Sigmoid colon (tissue), 6 donors: ENCODE measurements at regions not wholly inside any gene's neighbourhood (a gene's known extent, or its start where the extent isn't known, plus 50 kb on each side); places are given as distances from the start of the nearest gene placed in this dataset.
"Not testable (repeated sequence)": the region's sequence is repeated elsewhere in the genome, so short reads cannot be mapped to it uniquely, and the experiment has no call there.

Experiments used
- DNase-seq: peaks from one replicate; pipeline ENCODE4 v3.0.0-alpha.2; 2019
- H3K27ac ChIP-seq, 4 donors: fragments of 200-600 bp; sonication (generic); one replicate each; pipeline ENCODE4 v1.5.1; 2016 to 2019; ENCODE audit warnings: mild to moderate bottlenecking in 1 of 4
- H3K27me3 ChIP-seq, 3 donors: fragments of 200-600 bp; sonication (generic); one replicate each; pipeline ENCODE4 v1.5.1; 2019; ENCODE audit warnings: mild to moderate bottlenecking in 1 of 3
- H3K36me3 ChIP-seq, 4 donors: fragments of 200-600 bp; sonication (generic); one replicate each; pipeline ENCODE4 v1.5.1; 2016 to 2019
- H3K4me1 ChIP-seq, 4 donors: fragments of 200-600 bp; sonication (generic); one replicate each; pipeline ENCODE4 v1.5.1; 2017 to 2019
- H3K4me3 ChIP-seq, 4 donors: fragments of 200-600 bp; sonication (generic); one replicate each; pipeline ENCODE4 v1.5.1; 2017 to 2019; ENCODE audit warnings: mild to moderate bottlenecking in 2 of 4, moderate library complexity in 1 of 4
- H3K9me3 ChIP-seq, 4 donors: fragments of 200-600 bp in 3 of 4; sonication (generic) in 3 of 4; one replicate each; pipeline versions ENCODE4 v1.5.1 to v1.6.1; 2013 to 2019
- CTCF ChIP-seq, 4 experiments: fragments of 450-650 bp in 3 of 4; fragments of 200-600 bp in 1 of 4; IDR thresholded peaks; one replicate each; pipeline ENCODE4 v1.5.1; 2016 to 2019; ENCODE audit warnings: antibody characterized with exemption in 4 of 4, mild to moderate bottlenecking in 3 of 4, moderate library complexity in 2 of 4
- EP300 ChIP-seq, 4 donors: sonication (generic); formaldehyde crosslinking; IDR thresholded peaks; one replicate each; pipeline ENCODE4 v1.6.1; 2017; ENCODE audit warnings: antibody characterized with exemption in 4 of 4
- POLR2A ChIP-seq, 2 donors: fragments of 450-650 bp; IDR thresholded peaks; one replicate each; pipeline ENCODE4 v1.6.1; 2016; ENCODE audit warnings: antibody characterized with exemption in 2 of 2, mild to moderate bottlenecking in 2 of 2, moderate library complexity in 2 of 2
- POLR2AphosphoS5 ChIP-seq, 4 donors: sonication (generic); formaldehyde crosslinking; IDR thresholded peaks; one replicate each; pipeline ENCODE4 v1.6.1; 2017; ENCODE audit warnings: antibody characterized with exemption in 4 of 4
- WGBS, 2 donors: extraction: QIAGEN DNeasy Blood & Tissue Kit; methylation state at CpG; one replicate each; pipeline ENCODE4 v1.1.7; 2013; 5-methylcytosine and 5-hydroxymethylcytosine counted together
- intact Hi-C: fragments of 100-400 bp; cut with DNase I; formaldehyde crosslinking; loops from one replicate; pipeline ENCODE4 v1.15.1; 2023
- donor health status: healthy with polysubstance abuse.
- donor health status: healthy.

DNA sequence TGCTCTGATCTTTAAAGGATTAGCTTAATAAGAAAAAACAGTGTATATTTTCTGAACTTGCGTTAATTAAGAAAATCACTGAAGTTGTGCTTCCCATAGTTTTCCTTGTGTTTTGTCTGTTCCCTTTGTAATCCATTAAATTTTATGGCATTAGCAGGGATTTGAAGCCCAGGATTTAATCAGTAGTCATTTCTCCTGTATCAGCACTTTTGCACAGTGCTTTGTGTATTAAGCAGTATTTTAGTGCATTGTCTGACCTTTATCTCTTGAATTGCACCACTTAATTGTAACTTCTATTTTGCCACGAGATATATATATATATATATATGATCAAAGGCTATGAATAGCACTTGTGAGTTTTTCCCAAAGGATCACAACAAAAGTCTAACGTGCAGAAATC lies 133.7 kb downstream of the S1PR1 start:
- no peaks in the 10 kb centered on the region for H3K36me3 ChIP-seq
- TF ChIP-seq CTCF (IDR thresholded peaks at IDR 0.05) (no peak), EP300 (IDR thresholded peaks at IDR 0.05) (no peak), POLR2A (IDR thresholded peaks at IDR 0.05) (no peak), POLR2AphosphoS5 (IDR thresholded peaks at IDR 0.05) (no peak)
- peaks cover 0 to 16% (median 8%) of the 10 kb centered on the region in 4 donors for H3K4me1 ChIP-seq
- H3K27ac ChIP-seq: no peak overlapping the region
- no peaks in the 10 kb centered on the region for H3K27me3 ChIP-seq
- intact Hi-C loops: no loop called here
- no peak overlapping the region for H3K4me3 ChIP-seq
- WGBS, 2 donors: 72 to 85% methylated on average over 3 of the region's 3 CpGs
- DNase-seq: no peak
- no peaks in the 10 kb centered on the region for H3K9me3 ChIP-seq

DNA sequence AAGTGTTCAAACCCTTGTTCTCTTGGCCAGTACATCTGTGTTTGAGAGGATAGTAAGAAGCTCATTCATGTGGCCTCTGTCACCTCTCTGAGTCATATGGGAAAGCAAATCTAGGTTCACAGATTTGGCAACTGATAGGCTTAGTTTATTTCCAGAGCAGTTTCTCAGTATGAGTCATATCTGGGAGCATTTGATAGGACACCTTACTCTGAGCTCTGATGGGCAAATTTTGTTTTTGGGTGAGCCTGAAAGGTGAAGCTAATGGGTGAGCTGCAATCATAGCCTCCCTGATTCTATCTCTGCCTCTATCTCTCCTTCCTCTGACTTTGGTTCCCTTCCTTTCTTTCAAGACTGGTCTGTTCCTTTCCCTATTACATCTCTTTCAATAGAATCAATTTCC lies 134.4 kb downstream of the S1PR1 start:
- Histone ChIP-seq H3K4me3 (no peak overlapping the region), H3K9me3 (no peaks in the 10 kb centered on the region), H3K27me3 (no peaks in the 10 kb centered on the region), H3K27ac (no peak overlapping the region), H3K4me1 (peaks cover 0 to 14% (median 7%) of the 10 kb centered on the region in 4 donors), H3K36me3 (no peaks in the 10 kb centered on the region)
- no peak for DNase-seq
- intact Hi-C loops: no loop called here
- TF ChIP-seq EP300 (IDR thresholded peaks at IDR 0.05) (no peak), CTCF (IDR thresholded peaks at IDR 0.05) (no peak), POLR2A (IDR thresholded peaks at IDR 0.05) (no peak), POLR2AphosphoS5 (IDR thresholded peaks at IDR 0.05) (no peak)

DNA sequence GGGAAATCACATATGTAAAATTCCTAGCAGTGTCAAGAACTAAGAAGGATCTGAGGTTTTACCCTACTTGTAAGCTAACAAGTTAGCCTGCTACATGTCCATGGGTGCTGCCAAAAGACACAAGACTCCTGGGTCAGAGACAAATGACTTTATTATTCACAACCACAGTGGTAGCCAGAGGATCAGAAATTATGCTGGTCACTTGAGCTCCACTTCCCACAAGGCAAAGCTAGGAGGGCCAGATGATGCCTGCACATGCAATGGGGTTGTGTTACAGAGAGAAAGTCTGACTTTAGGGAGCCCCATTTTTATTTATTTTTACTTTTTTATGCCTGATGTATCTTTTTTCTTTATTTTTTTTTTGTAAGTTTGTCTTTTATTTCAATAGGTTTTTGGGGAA lies 136.8 kb downstream of the S1PR1 start:
- Histone ChIP-seq H3K9me3 (no peaks in the 10 kb centered on the region), H3K4me3 (no peak overlapping the region), H3K27me3 (no peaks in the 10 kb centered on the region), H3K4me1 (no peaks in the 10 kb centered on the region), H3K27ac (no peak overlapping the region), H3K36me3 (no peaks in the 10 kb centered on the region)
- intact Hi-C loops: no loop called here
- DNase-seq: no peak
- no peak for TF ChIP-seq POLR2A (IDR thresholded peaks at IDR 0.05)
- TF ChIP-seq POLR2AphosphoS5 (IDR thresholded peaks at IDR 0.05): no peak
- TF ChIP-seq CTCF (IDR thresholded peaks at IDR 0.05): no peak
- no peak for TF ChIP-seq EP300 (IDR thresholded peaks at IDR 0.05)

DNA sequence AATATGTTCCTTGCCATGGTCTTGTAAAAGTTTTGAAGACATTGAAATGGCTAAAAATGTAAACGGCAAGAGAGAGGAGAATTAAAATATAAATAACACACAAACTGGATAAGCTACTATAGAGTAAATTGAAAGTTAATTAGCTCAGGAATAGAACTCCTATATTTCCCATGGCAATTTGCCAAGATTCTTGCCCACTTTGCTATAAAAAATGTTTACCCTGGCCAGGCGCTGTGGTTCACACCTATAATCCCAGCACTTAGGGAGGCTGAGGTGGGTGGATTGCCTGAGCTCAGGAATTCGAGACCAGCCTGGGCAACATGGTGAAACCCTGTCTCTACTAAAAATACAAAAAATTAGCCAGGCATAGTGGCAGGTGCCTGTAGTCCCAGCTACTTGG lies 138.6 kb downstream of the S1PR1 start:
- 47 to 76% methylated on average over 3 of the region's 3 CpGs for WGBS, 2 donors
- H3K4me1 ChIP-seq, H3K36me3 ChIP-seq, H3K4me3 ChIP-seq, H3K9me3 ChIP-seq, H3K27me3 ChIP-seq, H3K27ac ChIP-seq, intact Hi-C loops, DNase-seq: not testable (repeated sequence)

GRCh38 chr1:101376121-101377083 lies 139.6 kb downstream of the S1PR1 start:
- Histone ChIP-seq H3K36me3 (no peaks in the 10 kb centered on the region), H3K9me3 (no peaks in the 10 kb centered on the region), H3K27ac (no peak overlapping the region), H3K4me1 (no peaks in the 10 kb centered on the region), H3K27me3 (no peaks in the 10 kb centered on the region), H3K4me3 (no peak overlapping the region)
- TF ChIP-seq EP300 (IDR thresholded peaks at IDR 0.05) (no peak), POLR2A (IDR thresholded peaks at IDR 0.05) (no peak), CTCF (IDR thresholded peaks at IDR 0.05) (no peak), POLR2AphosphoS5 (IDR thresholded peaks at IDR 0.05) (no peak)
- intact Hi-C loops: no loop called here
- no peak for DNase-seq
- 73 to 80% methylated on average over 8 of the region's 8 CpGs for WGBS, 2 donors
